Keratinocyte (primary cell): ENCODE measurements at regions not wholly inside any gene's neighbourhood (a gene's known extent, or its start where the extent isn't known, plus 50 kb on each side); places are given as distances from the start of the nearest gene placed in this dataset.

Source experiments
- DNase-seq: peaks from one replicate; pipeline ENCODE4 v3.0.0-alpha.2; 2011; ENCODE audit warnings: low read depth, missing footprints, low spot score
- FAIRE-seq: peaks from 2 replicates; lab custom pipeline; 2011; peaks lifted over from hg19 to GRCh38; lab: Jason Lieb, UNC
- H2AFZ ChIP-seq: 2 replicates; pipeline ENCODE4 v1.6.0; 2012; ENCODE audit warnings: low read length, control low read depth, inconsistent platforms; ENCODE audit not compliant: control insufficient read depth
- H3K27ac ChIP-seq: 2 replicates; pipeline ENCODE4 v1.5.1; 2011; ENCODE audit warnings: low read length; ENCODE audit not compliant: control insufficient read depth, insufficient read depth
- H3K27me3 ChIP-seq: 3 replicates; pipeline ENCODE4 v1.6.0; 2011; ENCODE audit warnings: low read length; ENCODE audit not compliant: control insufficient read depth, insufficient read depth; ENCODE audit errors: extremely low read depth
- H3K36me3 ChIP-seq, 2 experiments: 2 replicates in 1 of 2; 3 replicates in 1 of 2; pipeline ENCODE4 v1.5.1; 2011; ENCODE audit warnings: low read length in 2 of 2, mild to moderate bottlenecking in 1 of 2; ENCODE audit not compliant: control insufficient read depth in 2 of 2, insufficient read depth in 2 of 2; ENCODE audit errors: extremely low read depth in 1 of 2
- H3K4me1 ChIP-seq: 3 replicates; pipeline ENCODE4 v1.5.1; 2011; ENCODE audit warnings: low read length; ENCODE audit not compliant: control insufficient read depth, insufficient read depth; ENCODE audit errors: extremely low read depth
- H3K4me2 ChIP-seq: 3 replicates; pipeline ENCODE4 v1.6.0; 2011; ENCODE audit warnings: low read depth, low read length; ENCODE audit not compliant: control insufficient read depth, insufficient read depth; ENCODE audit errors: extremely low read depth
- H3K4me3 ChIP-seq, 3 experiments: fragments of 200-600 bp in 1 of 3; sonication (generic) in 1 of 3; 2 replicates in 2 of 3; 3 replicates in 1 of 3; pipeline ENCODE4 v1.5.1; 2011 to 2016; ENCODE audit warnings: low read length in 3 of 3, mild to moderate bottlenecking in 3 of 3, control low read depth in 2 of 3, inconsistent platforms in 1 of 3, low read depth in 1 of 3, mixed read lengths in 1 of 3, mixed run types in 1 of 3, moderate library complexity in 1 of 3; ENCODE audit not compliant: control insufficient read depth in 2 of 3, insufficient read depth in 2 of 3; ENCODE audit errors: extremely low read depth in 1 of 3
- H3K79me2 ChIP-seq: 2 replicates; pipeline ENCODE4 v1.6.0; 2012; ENCODE audit warnings: low read length; ENCODE audit not compliant: control insufficient read depth, insufficient read depth
- H3K9ac ChIP-seq: 3 replicates; pipeline ENCODE4 v1.6.0; 2011; ENCODE audit warnings: low read length; ENCODE audit not compliant: control insufficient read depth, insufficient read depth; ENCODE audit errors: extremely low read depth
- H3K9me1 ChIP-seq: 3 replicates; pipeline ENCODE4 v1.6.0; 2011; ENCODE audit warnings: low read length; ENCODE audit not compliant: control insufficient read depth, insufficient read depth; ENCODE audit errors: extremely low read depth
- H3K9me3 ChIP-seq: 2 replicates; pipeline ENCODE4 v1.5.1; 2012; ENCODE audit warnings: low read depth, low read length; ENCODE audit not compliant: control insufficient read depth
- H4K20me1 ChIP-seq: 3 replicates; pipeline ENCODE4 v1.6.0; 2011; ENCODE audit warnings: low read length; ENCODE audit not compliant: control insufficient read depth, insufficient read depth; ENCODE audit errors: extremely low read depth
- EZH2 ChIP-seq: IDR thresholded peaks from one replicate; pipeline ENCODE4 v1.6.1; 2012; ENCODE audit warnings: inconsistent platforms, mild to moderate bottlenecking, low read length, moderate library complexity
- dilution Hi-C: fragments of 300-500 bp; cut with MboI; formaldehyde crosslinking; loops from one replicate; pipeline ENCODE4 v1.7.0; 2020; ENCODE audit warnings: low sequenced_read_pairs; ENCODE audit not compliant: extremely low pct_ligation_motif_present
- TF ChIP-seq, protein P1 (sequence below), 3 experiments: IDR thresholded peaks in 1 of 3; conservative IDR thresholded peaks in 1 of 3; optimal IDR thresholded peaks in 1 of 3; 2 replicates in 2 of 3; 3 replicates in 1 of 3; pipeline versions ENCODE3 to v1.5.1; 2011; ENCODE audit warnings: low read length in 3 of 3, mild to moderate bottlenecking in 3 of 3, moderate library complexity in 2 of 3, control low read depth in 1 of 3, inconsistent platforms in 1 of 3; ENCODE audit not compliant: insufficient read depth in 2 of 3; ENCODE audit errors: extremely low read depth in 1 of 3

DNA sequence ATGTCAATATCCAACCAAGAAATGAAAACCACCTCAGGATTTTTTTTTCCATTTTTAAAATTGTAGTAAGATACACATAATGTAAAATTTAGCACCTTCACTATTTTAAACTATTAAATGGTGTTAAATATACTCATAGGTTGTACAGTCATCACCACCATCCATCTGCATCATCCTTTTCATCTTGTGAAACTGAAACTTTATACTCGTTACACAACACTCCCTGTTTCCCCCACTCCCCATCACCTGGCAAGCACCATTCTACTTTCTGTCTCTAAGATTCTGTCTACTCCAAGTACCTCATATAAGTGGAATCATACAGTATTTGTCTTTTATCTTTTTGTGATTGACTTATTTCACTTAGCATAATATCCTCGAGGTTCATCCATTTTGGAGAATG lies 335.2 kb upstream of the NPSR1 start:
- H3K9me3 ChIP-seq: no peaks in the 10 kb centered on the region
- no peak overlapping the region for H3K4me2 ChIP-seq
- DNase-seq (no peak), FAIRE-seq (no peak)
- no peak for TF ChIP-seq EZH2
- TF ChIP-seq, protein P1, sequence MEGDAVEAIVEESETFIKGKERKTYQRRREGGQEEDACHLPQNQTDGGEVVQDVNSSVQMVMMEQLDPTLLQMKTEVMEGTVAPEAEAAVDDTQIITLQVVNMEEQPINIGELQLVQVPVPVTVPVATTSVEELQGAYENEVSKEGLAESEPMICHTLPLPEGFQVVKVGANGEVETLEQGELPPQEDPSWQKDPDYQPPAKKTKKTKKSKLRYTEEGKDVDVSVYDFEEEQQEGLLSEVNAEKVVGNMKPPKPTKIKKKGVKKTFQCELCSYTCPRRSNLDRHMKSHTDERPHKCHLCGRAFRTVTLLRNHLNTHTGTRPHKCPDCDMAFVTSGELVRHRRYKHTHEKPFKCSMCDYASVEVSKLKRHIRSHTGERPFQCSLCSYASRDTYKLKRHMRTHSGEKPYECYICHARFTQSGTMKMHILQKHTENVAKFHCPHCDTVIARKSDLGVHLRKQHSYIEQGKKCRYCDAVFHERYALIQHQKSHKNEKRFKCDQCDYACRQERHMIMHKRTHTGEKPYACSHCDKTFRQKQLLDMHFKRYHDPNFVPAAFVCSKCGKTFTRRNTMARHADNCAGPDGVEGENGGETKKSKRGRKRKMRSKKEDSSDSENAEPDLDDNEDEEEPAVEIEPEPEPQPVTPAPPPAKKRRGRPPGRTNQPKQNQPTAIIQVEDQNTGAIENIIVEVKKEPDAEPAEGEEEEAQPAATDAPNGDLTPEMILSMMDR (optimal IDR thresholded peaks at IDR 0.05 in 1 of 3, IDR thresholded peaks at IDR 0.05 in 1 of 3, conservative IDR thresholded peaks at IDR 0.05 in 1 of 3; ENCODE audit: extremely low read depth in 1 of 3, insufficient read depth in 2 of 3, low read length in 3 of 3): no peak
- H3K4me1 ChIP-seq: peaks cover 15% of the 10 kb centered on the region
- no peaks in the 10 kb centered on the region for H3K27me3 ChIP-seq
- H3K4me3 ChIP-seq: no peak overlapping the region
- peaks cover 4% of the 10 kb centered on the region for H3K9me1 ChIP-seq
- no peak overlapping the region for H3K9ac ChIP-seq
- H4K20me1 ChIP-seq: no peaks in the 10 kb centered on the region
- no peak overlapping the region for H3K27ac ChIP-seq
- dilution Hi-C loops: no loop called here
- H2AFZ ChIP-seq: no peak overlapping the region
- H3K79me2 ChIP-seq: no peaks in the 10 kb centered on the region
- no peaks in the 10 kb centered on the region for H3K36me3 ChIP-seq

DNA sequence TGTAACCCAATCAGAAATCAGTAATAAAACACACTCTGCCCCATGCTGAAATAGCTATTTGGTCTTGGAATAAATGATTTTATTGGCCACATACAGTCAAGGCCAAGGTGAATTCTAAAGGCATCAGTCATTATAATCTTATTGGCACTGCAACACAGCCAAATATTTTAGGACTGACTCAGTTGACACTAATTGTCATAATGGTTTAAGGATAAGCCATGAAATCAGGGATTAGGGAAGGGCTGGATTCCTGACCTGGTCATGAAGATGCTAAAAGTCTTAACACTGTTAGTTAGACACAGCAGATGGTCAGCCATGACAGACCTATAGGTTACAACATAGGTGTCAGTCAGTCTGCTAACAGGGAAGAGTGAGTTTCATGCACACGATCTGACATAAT lies 330.3 kb upstream of the NPSR1 start:
- Histone ChIP-seq H4K20me1 (no peaks in the 10 kb centered on the region), H3K4me3 (no peak overlapping the region), H3K27ac (no peak overlapping the region), H3K9me1 (no peaks in the 10 kb centered on the region), H3K79me2 (no peaks in the 10 kb centered on the region), H2AFZ (no peak overlapping the region), H3K27me3 (no peaks in the 10 kb centered on the region), H3K9me3 (no peaks in the 10 kb centered on the region), H3K36me3 (no peaks in the 10 kb centered on the region), H3K4me2 (no peak overlapping the region), H3K9ac (no peak overlapping the region), H3K4me1 (peaks cover 5% of the 10 kb centered on the region)
- no peak for FAIRE-seq
- no peak for DNase-seq
- TF ChIP-seq EZH2: no peak
- TF ChIP-seq, protein P1 (optimal IDR thresholded peaks at IDR 0.05 in 1 of 3, IDR thresholded peaks at IDR 0.05 in 1 of 3, conservative IDR thresholded peaks at IDR 0.05 in 1 of 3; ENCODE audit: extremely low read depth in 1 of 3, insufficient read depth in 2 of 3, low read length in 3 of 3): no peak
- dilution Hi-C loops: no loop called here
